ENCODE measurements at regions not wholly inside any gene's neighbourhood (a gene's known extent, or its start where the extent isn't known, plus 50 kb on each side); places are given as distances from the start of the nearest gene placed in this dataset.

- in situ Hi-C loops (cut with HindIII; ENCODE audit: low sequenced_read_pairs), result no loop called here
Observed at GRCh38 chr2:120576509-120577474, 158.9 kb upstream of the GLI2 start.

GRCh38 chr2:120577721-120578295 is 157.9 kb upstream of the GLI2 start:
- in situ Hi-C loops (cut with HindIII; ENCODE audit: low sequenced_read_pairs), result no loop called here

GRCh38 chr2:120578576-120579352 is 156.9 kb upstream of the GLI2 start:
- in situ Hi-C loops (cut with HindIII; ENCODE audit: low sequenced_read_pairs), result no loop called here

GRCh38 chr2:120579916-120580685 is 155.6 kb upstream of the GLI2 start:
- in situ Hi-C loops (cut with HindIII; ENCODE audit: low sequenced_read_pairs), result no loop called here

- in situ Hi-C loops (cut with HindIII; ENCODE audit: low sequenced_read_pairs), result no loop called here
Observed at GRCh38 chr2:120580709-120581108, 155.0 kb upstream of the GLI2 start.

- in situ Hi-C loops (cut with HindIII; ENCODE audit: low sequenced_read_pairs), result no loop called here
Observed at GRCh38 chr2:120583121-120583520, 152.5 kb upstream of the GLI2 start.

- in situ Hi-C loops (cut with HindIII; ENCODE audit: low sequenced_read_pairs), result no loop called here
Observed at GRCh38 chr2:120583851-120584570, 151.7 kb upstream of the GLI2 start.

GRCh38 chr2:120586507-120587278 is 149.0 kb upstream of the GLI2 start:
- in situ Hi-C loops (cut with HindIII; ENCODE audit: low sequenced_read_pairs), result no loop called here

GRCh38 chr2:120587279-120587996 is 148.2 kb upstream of the GLI2 start:
- in situ Hi-C loops (cut with HindIII; ENCODE audit: low sequenced_read_pairs), result no loop called here

GRCh38 chr2:120587997-120588336 is 147.7 kb upstream of the GLI2 start:
- in situ Hi-C loops (cut with HindIII; ENCODE audit: low sequenced_read_pairs), result no loop called here

- in situ Hi-C loops (cut with HindIII; ENCODE audit: low sequenced_read_pairs), result loop anchor here (5.0 kb wide), 1 partner anchor 52 kb away; no protein-coding TSS in a partner anchor
Observed at GRCh38 chr2:120589771-120590608, 145.7 kb upstream of the GLI2 start.

GRCh38 chr2:120590841-120591240 is 144.8 kb upstream of the GLI2 start:
- in situ Hi-C loops (cut with HindIII; ENCODE audit: low sequenced_read_pairs), result loop anchor here (5.0 kb wide), 1 partner anchor 51 kb away; no protein-coding TSS in a partner anchor

GRCh38 chr2:120591572-120591971 is 144.1 kb upstream of the GLI2 start:
- in situ Hi-C loops (cut with HindIII; ENCODE audit: low sequenced_read_pairs), result loop anchor here (5.0 kb wide), 1 partner anchor 51 kb away; no protein-coding TSS in a partner anchor

- in situ Hi-C loops (cut with HindIII; ENCODE audit: low sequenced_read_pairs), result loop anchor here (5.0 kb wide), 1 partner anchor 50 kb away; no protein-coding TSS in a partner anchor
Observed at GRCh38 chr2:120592084-120592483, 143.6 kb upstream of the GLI2 start.

GRCh38 chr2:120593921-120594686 is 141.6 kb upstream of the GLI2 start:
- in situ Hi-C loops (cut with HindIII; ENCODE audit: low sequenced_read_pairs), result loop anchor here (5.0 kb wide), 1 partner anchor 48 kb away; no protein-coding TSS in a partner anchor

- in situ Hi-C loops (cut with HindIII; ENCODE audit: low sequenced_read_pairs), result loop anchor here (5.0 kb wide), 2 partner anchors 47 to 48 kb away; no protein-coding TSS in a partner anchor
Observed at GRCh38 chr2:120594856-120595685, 140.6 kb upstream of the GLI2 start.
